ENCODE measurements at regions not wholly inside any gene's neighbourhood (a gene's known extent, or its start where the extent isn't known, plus 50 kb on each side); places are given as distances from the start of the nearest gene placed in this dataset.

DNA sequence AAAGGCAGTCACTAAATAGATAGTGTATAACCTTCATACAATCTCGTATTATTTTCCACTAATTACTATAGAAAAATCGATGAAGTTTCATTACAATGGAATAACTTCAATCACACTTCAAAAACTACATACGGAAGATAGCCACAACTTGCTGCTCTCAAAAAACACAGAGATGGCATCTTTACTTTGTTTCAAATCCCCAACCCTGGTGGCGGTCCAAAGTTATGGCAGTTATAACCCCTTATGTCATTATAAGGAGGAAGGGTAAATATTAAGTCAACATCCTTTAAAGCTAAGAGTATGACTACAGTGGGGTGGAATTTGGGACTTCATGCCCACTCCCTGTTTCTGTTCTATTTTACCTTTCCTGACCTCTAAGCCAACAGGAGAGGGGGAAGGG, 146.5 kb downstream of the LACC1 start:
- no peak for TF ChIP-seq POLR2AphosphoS5 (IDR thresholded peaks at IDR 0.05; ENCODE audit: low read depth, low read length)
- no peak for TF ChIP-seq POLR2A (IDR thresholded peaks at IDR 0.05; ENCODE audit: low read depth, low read length)

Data from GM12892 (cell line).